T-cell (primary cell): ENCODE measurements at regions not wholly inside any gene's neighbourhood (a gene's known extent, or its start where the extent isn't known, plus 50 kb on each side); places are given as distances from the start of the nearest gene placed in this dataset.
"Not testable (repeated sequence)": the region's sequence is repeated elsewhere in the genome, so short reads cannot be mapped to it uniquely, and the experiment has no call there.

Experiments used
- ATAC-seq, 4 experiments: fragments of 200-7000 bp in 3 of 4; fragments of 150-1000 bp in 1 of 4; cut with Tn5 transposase; replicated peaks in 1 of 4; 1 replicate in 3 of 4; 2 replicates in 1 of 4; pipeline ENCODE4 v1.10.0; 2021; ENCODE audit warnings: moderate library complexity in 3 of 4, mild to moderate bottlenecking in 2 of 4, moderate number of reproducible peaks in 1 of 4
- CTCF ChIA-PET, 2 donors: fragments of 300-600 bp; sonication (Branson Sonifier 250); formaldehyde crosslinking; loops; one replicate each; lab custom pipeline; 2022; ENCODE audit warnings: antibody characterized with exemption in 2 of 2; lab: Charles Lee
- POLR2A ChIA-PET, 2 donors: fragments of 300-600 bp; sonication (Branson Sonifier 250); formaldehyde crosslinking; loops; one replicate each; lab custom pipeline; 2022; ENCODE audit warnings: antibody characterized with exemption in 2 of 2; lab: Charles Lee
- DNase-seq, 35 experiments: peaks; one replicate each; pipeline versions ENCODE4 v3.0.0 to v3.0.0-alpha.2; 2013 to 2023
- H3K27ac ChIP-seq: one replicate; pipeline ENCODE4 v1.5.1; 2013; ENCODE audit warnings: low read length
- H3K27me3 ChIP-seq, 2 experiments: replicated peaks in 1 of 2; 1 replicate in 1 of 2; 2 replicates in 1 of 2; pipeline versions ENCODE4 v1.6.1 to v1.7.0; 2013; ENCODE audit warnings: low read length in 1 of 2, mixed read lengths in 1 of 2; ENCODE audit not compliant: control insufficient read depth in 2 of 2, insufficient read depth in 2 of 2; ENCODE audit errors: extremely low read depth in 1 of 2
- H3K36me3 ChIP-seq, 2 donors: 1 replicate in 1 of 2; 2 replicates in 1 of 2; pipeline versions ENCODE4 v1.6.1 to v1.7.0; 2013; ENCODE audit warnings: low read length in 1 of 2; ENCODE audit not compliant: control insufficient read depth in 2 of 2, insufficient read depth in 1 of 2; ENCODE audit errors: extremely low read depth in 1 of 2
- H3K4me1 ChIP-seq, 2 experiments: 1 replicate in 1 of 2; 2 replicates in 1 of 2; pipeline versions ENCODE4 v1.6.1 to v1.7.0; 2013; ENCODE audit warnings: low read length in 2 of 2, mixed read lengths in 1 of 2; ENCODE audit not compliant: insufficient read depth in 2 of 2, control insufficient read depth in 1 of 2; ENCODE audit errors: extremely low read depth in 1 of 2
- H3K4me3 ChIP-seq, 2 donors: 1 replicate in 1 of 2; 2 replicates in 1 of 2; pipeline versions ENCODE4 v1.5.1 to v1.7.0; 2013; ENCODE audit warnings: mild to moderate bottlenecking in 2 of 2, low read length in 1 of 2, moderate library complexity in 1 of 2; ENCODE audit not compliant: control insufficient read depth in 1 of 2; ENCODE audit errors: extremely low read depth in 1 of 2
- H3K9me3 ChIP-seq: 2 replicates; pipeline ENCODE4 v1.7.0; 2013
- H3K27ac Mint-ChIP-seq, 2 donors: one replicate each; pipeline ENCODE4 v1.8.0; 2020 to 2021; ENCODE audit warnings: mild to moderate bottlenecking in 2 of 2, mixed read lengths in 2 of 2
- H3K27me3 Mint-ChIP-seq, 2 donors: one replicate each; pipeline ENCODE4 v1.8.0; 2021 to 2022; ENCODE audit warnings: mixed read lengths in 2 of 2
- H3K36me3 Mint-ChIP-seq: one replicate; pipeline ENCODE4 v1.8.0; 2021; ENCODE audit warnings: mixed read lengths
- H3K4me1 Mint-ChIP-seq, 3 donors: one replicate each; pipeline ENCODE4 v1.8.0; 2020 to 2022; ENCODE audit warnings: mixed read lengths in 3 of 3, mild to moderate bottlenecking in 1 of 3
- H3K4me3 Mint-ChIP-seq, 3 donors: one replicate each; pipeline ENCODE4 v1.8.0; 2020 to 2022; ENCODE audit warnings: mild to moderate bottlenecking in 3 of 3, mixed read lengths in 3 of 3, moderate library complexity in 3 of 3
- H3K9me3 Mint-ChIP-seq, 3 donors: one replicate each; pipeline ENCODE4 v1.8.0; 2020 to 2022; ENCODE audit warnings: mixed read lengths in 3 of 3
- WGBS: methylation state at CpG from one replicate; pipeline ENCODE4 v1.1.5; 2013; ENCODE audit warnings: missing lambda C conversion rate; ENCODE audit not compliant: insufficient coverage; 5-methylcytosine and 5-hydroxymethylcytosine counted together

GRCh38 chrX:65971151-65971550 lies 68.7 kb downstream of the VSIG4 start:
- H3K27ac ChIP-seq = no peak overlapping the region
- no peak overlapping the region for H3K27ac Mint-ChIP-seq
- ATAC-seq = no peak
- POLR2A ChIA-PET = no interaction called here
- no peaks in the 10 kb centered on the region for H3K9me3 ChIP-seq
- no peaks in the 10 kb centered on the region for H3K4me1 ChIP-seq
- DNase-seq = peak in 2 of 35 experiments; percentile 2
- H3K9me3 Mint-ChIP-seq = no peaks in the 10 kb centered on the region
- peaks cover 0 to 15% of the 10 kb centered on the region in 2 donors for H3K27me3 Mint-ChIP-seq
- CTCF ChIA-PET = no interaction called here
- no peaks in the 10 kb centered on the region for H3K27me3 ChIP-seq
- WGBS = no CpG with 5 or more reads among the region's 16 CpGs
- H3K36me3 Mint-ChIP-seq = no peaks in the 10 kb centered on the region
- no peaks in the 10 kb centered on the region for H3K36me3 ChIP-seq
- H3K4me3 Mint-ChIP-seq = no peak overlapping the region
- peaks cover 0 to 5% (median 0%) of the 10 kb centered on the region in 3 donors for H3K4me1 Mint-ChIP-seq
- H3K4me3 ChIP-seq = no peak overlapping the region

- H3K4me1 ChIP-seq, H3K27me3 ChIP-seq, H3K27ac ChIP-seq, H3K27ac Mint-ChIP-seq, H3K9me3 Mint-ChIP-seq, POLR2A ChIA-PET, H3K4me1 Mint-ChIP-seq, H3K4me3 Mint-ChIP-seq, H3K9me3 ChIP-seq, ATAC-seq, CTCF ChIA-PET, DNase-seq, H3K36me3 Mint-ChIP-seq, H3K36me3 ChIP-seq, H3K4me3 ChIP-seq: not testable (repeated sequence)
- WGBS = no CpG with 5 or more reads among the region's 3 CpGs
- peaks cover 0 to 11% of the 10 kb centered on the region in 2 donors for H3K27me3 Mint-ChIP-seq
Observed at GRCh38 chrX:65967159-65967558, 72.7 kb downstream of the VSIG4 start.

- WGBS = no CpG with 5 or more reads among the region's 2 CpGs
- ChIA-PET POLR2A (no interaction called here), CTCF (interaction anchor here in 1 of 2 donors (0.6 kb wide), 1 partner anchor 162 kb away, joined by 3 read pairs; no protein-coding TSS in a partner anchor)
- ATAC-seq = no peak
- Histone ChIP-seq H3K27ac (no peak overlapping the region), H3K9me3 (no peaks in the 10 kb centered on the region), H3K36me3 (no peaks in the 10 kb centered on the region), H3K4me3 (no peak overlapping the region), H3K4me1 (no peaks in the 10 kb centered on the region), H3K27me3 (no peaks in the 10 kb centered on the region)
- Mint-ChIP-seq H3K27ac (no peak overlapping the region), H3K36me3 (no peaks in the 10 kb centered on the region), H3K27me3 (peaks cover 0 to 22% of the 10 kb centered on the region in 2 donors), H3K4me3 (no peak overlapping the region), H3K4me1 (no peaks in the 10 kb centered on the region), H3K9me3 (peaks cover 0 to 7% (median 5%) of the 10 kb centered on the region in 3 donors)
- DNase-seq = no peak
Observed at GRCh38 chrX:65961714-65962113, 78.2 kb downstream of the VSIG4 start.

GRCh38 chrX:65948103-65948502 lies 91.8 kb downstream of the VSIG4 start:
- Histone ChIP-seq H3K27ac (no peak overlapping the region), H3K4me3 (no peak overlapping the region), H3K27me3 (no peaks in the 10 kb centered on the region), H3K4me1 (no peaks in the 10 kb centered on the region), H3K36me3 (no peaks in the 10 kb centered on the region), H3K9me3 (no peaks in the 10 kb centered on the region)
- no peak overlapping the region for H3K4me3 Mint-ChIP-seq
- ChIA-PET CTCF (no interaction called here), POLR2A (no interaction called here)
- no CpG with 5 or more reads among the region's 1 CpG for WGBS
- ATAC-seq = no peak
- peaks cover 20 to 28% (median 24%) of the 10 kb centered on the region in 3 donors for H3K4me1 Mint-ChIP-seq
- H3K27ac Mint-ChIP-seq = no peak overlapping the region
- H3K36me3 Mint-ChIP-seq = peaks cover 5% of the 10 kb centered on the region
- no peak for DNase-seq
- peaks cover 0 to 36% of the 10 kb centered on the region in 2 donors for H3K27me3 Mint-ChIP-seq
- peaks cover 4 to 22% (median 4%) of the 10 kb centered on the region in 3 donors for H3K9me3 Mint-ChIP-seq

- DNase-seq (no peak), ATAC-seq (no peak)
- Mint-ChIP-seq H3K36me3 (peaks cover 5% of the 10 kb centered on the region), H3K4me3 (no peak overlapping the region), H3K4me1 (peaks cover 12 to 18% (median 14%) of the 10 kb centered on the region in 3 donors), H3K9me3 (peaks cover 4 to 22% (median 10%) of the 10 kb centered on the region in 3 donors), H3K27ac (no peak overlapping the region), H3K27me3 (peaks cover 0 to 18% of the 10 kb centered on the region in 2 donors)
- no CpG with 5 or more reads among the region's 1 CpG for WGBS
- ChIA-PET CTCF (no interaction called here), POLR2A (no interaction called here)
- Histone ChIP-seq H3K4me1 (no peaks in the 10 kb centered on the region), H3K27ac (no peak overlapping the region), H3K36me3 (no peaks in the 10 kb centered on the region), H3K9me3 (peaks cover 3% of the 10 kb centered on the region), H3K4me3 (no peak overlapping the region), H3K27me3 (no peaks in the 10 kb centered on the region)
Observed at GRCh38 chrX:65941775-65942174, 98.1 kb downstream of the VSIG4 start.

- CTCF ChIA-PET = no interaction called here
- no peaks in the 10 kb centered on the region for H3K9me3 ChIP-seq
- H3K4me3 ChIP-seq = no peak overlapping the region
- Mint-ChIP-seq H3K27me3 (peaks cover 0 to 13% of the 10 kb centered on the region in 2 donors), H3K4me3 (no peak overlapping the region), H3K4me1 (peaks cover 3 to 11% (median 10%) of the 10 kb centered on the region in 3 donors), H3K36me3 (peaks cover 4% of the 10 kb centered on the region), H3K27ac (no peak overlapping the region), H3K9me3 (peaks cover 3 to 5% (median 5%) of the 10 kb centered on the region in 3 donors)
- H3K27ac ChIP-seq = no peak overlapping the region
- DNase-seq (no peak), ATAC-seq (no peak)
- no peaks in the 10 kb centered on the region for H3K4me1 ChIP-seq
- POLR2A ChIA-PET = interaction anchor here in 1 of 2 donors (0.6 kb wide), 1 partner anchor 267 kb away, joined by 3 read pairs; no protein-coding TSS in a partner anchor
- no CpG with 5 or more reads among the region's 2 CpGs for WGBS
- no peaks in the 10 kb centered on the region for H3K36me3 ChIP-seq
- H3K27me3 ChIP-seq = no peaks in the 10 kb centered on the region
Observed at GRCh38 chrX:65933085-65933589, 106.7 kb downstream of the VSIG4 start.
